ENCODE measurements at regions not wholly inside any gene's neighbourhood (a gene's known extent, or its start where the extent isn't known, plus 50 kb on each side); places are given as distances from the start of the nearest gene placed in this dataset.

DNA sequence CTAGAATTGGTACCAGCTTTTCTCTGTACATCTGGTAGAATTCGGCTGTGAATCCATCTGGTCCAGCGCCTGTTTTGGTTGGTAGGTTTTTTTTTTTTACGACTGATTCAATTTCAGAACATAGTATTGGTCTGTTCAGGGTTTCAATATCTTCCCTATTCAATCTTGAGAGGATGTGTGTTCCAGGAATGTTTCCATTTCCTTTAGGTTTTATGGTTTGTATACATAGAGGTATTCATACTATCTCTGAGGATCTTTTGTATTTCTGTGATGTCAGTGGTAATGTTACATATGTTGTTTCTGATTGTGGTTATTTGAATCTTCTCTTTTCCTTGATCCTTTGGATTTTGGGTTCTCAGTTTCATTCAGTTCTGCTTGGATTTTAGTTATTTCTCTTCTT is 172.1 kb upstream of the ITGA4 start:
- no peak for ATAC-seq
- no peak for TF ChIP-seq SNAI2 (CRISPR knock-in tag; IDR thresholded peaks at IDR 0.05)
- TF ChIP-seq TOX (CRISPR knock-in tag; IDR thresholded peaks at IDR 0.05; ENCODE audit: borderline replicate concordance) = no peak
- TF ChIP-seq, protein P1, sequence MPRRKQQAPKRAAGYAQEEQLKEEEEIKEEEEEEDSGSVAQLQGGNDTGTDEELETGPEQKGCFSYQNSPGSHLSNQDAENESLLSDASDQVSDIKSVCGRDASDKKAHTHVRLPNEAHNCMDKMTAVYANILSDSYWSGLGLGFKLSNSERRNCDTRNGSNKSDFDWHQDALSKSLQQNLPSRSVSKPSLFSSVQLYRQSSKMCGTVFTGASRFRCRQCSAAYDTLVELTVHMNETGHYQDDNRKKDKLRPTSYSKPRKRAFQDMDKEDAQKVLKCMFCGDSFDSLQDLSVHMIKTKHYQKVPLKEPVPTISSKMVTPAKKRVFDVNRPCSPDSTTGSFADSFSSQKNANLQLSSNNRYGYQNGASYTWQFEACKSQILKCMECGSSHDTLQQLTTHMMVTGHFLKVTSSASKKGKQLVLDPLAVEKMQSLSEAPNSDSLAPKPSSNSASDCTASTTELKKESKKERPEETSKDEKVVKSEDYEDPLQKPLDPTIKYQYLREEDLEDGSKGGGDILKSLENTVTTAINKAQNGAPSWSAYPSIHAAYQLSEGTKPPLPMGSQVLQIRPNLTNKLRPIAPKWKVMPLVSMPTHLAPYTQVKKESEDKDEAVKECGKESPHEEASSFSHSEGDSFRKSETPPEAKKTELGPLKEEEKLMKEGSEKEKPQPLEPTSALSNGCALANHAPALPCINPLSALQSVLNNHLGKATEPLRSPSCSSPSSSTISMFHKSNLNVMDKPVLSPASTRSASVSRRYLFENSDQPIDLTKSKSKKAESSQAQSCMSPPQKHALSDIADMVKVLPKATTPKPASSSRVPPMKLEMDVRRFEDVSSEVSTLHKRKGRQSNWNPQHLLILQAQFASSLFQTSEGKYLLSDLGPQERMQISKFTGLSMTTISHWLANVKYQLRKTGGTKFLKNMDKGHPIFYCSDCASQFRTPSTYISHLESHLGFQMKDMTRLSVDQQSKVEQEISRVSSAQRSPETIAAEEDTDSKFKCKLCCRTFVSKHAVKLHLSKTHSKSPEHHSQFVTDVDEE (CRISPR knock-in tag; IDR thresholded peaks at IDR 0.05) = no peak
- TF ChIP-seq ZNF70 (CRISPR knock-in tag; IDR thresholded peaks at IDR 0.05) = no peak
- TF ChIP-seq, protein P2, sequence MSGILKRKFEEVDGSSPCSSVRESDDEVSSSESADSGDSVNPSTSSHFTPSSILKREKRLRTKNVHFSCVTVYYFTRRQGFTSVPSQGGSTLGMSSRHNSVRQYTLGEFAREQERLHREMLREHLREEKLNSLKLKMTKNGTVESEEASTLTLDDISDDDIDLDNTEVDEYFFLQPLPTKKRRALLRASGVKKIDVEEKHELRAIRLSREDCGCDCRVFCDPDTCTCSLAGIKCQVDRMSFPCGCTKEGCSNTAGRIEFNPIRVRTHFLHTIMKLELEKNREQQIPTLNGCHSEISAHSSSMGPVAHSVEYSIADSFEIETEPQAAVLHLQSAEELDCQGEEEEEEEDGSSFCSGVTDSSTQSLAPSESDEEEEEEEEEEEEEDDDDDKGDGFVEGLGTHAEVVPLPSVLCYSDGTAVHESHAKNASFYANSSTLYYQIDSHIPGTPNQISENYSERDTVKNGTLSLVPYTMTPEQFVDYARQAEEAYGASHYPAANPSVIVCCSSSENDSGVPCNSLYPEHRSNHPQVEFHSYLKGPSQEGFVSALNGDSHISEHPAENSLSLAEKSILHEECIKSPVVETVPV (CRISPR knock-in tag; IDR thresholded peaks at IDR 0.05) = no peak
- TF ChIP-seq ESRRG (CRISPR knock-in tag; IDR thresholded peaks at IDR 0.05) = no peak
- TF ChIP-seq, protein P3, sequence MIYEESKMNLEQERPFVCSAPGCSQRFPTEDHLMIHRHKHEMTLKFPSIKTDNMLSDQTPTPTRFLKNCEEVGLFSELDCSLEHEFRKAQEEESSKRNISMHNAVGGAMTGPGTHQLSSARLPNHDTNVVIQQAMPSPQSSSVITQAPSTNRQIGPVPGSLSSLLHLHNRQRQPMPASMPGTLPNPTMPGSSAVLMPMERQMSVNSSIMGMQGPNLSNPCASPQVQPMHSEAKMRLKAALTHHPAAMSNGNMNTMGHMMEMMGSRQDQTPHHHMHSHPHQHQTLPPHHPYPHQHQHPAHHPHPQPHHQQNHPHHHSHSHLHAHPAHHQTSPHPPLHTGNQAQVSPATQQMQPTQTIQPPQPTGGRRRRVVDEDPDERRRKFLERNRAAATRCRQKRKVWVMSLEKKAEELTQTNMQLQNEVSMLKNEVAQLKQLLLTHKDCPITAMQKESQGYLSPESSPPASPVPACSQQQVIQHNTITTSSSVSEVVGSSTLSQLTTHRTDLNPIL (CRISPR knock-in tag; IDR thresholded peaks at IDR 0.05; ENCODE audit: low read depth) = no peak
- TF ChIP-seq ISL1 (CRISPR knock-in tag; IDR thresholded peaks at IDR 0.05) = no peak

DNA sequence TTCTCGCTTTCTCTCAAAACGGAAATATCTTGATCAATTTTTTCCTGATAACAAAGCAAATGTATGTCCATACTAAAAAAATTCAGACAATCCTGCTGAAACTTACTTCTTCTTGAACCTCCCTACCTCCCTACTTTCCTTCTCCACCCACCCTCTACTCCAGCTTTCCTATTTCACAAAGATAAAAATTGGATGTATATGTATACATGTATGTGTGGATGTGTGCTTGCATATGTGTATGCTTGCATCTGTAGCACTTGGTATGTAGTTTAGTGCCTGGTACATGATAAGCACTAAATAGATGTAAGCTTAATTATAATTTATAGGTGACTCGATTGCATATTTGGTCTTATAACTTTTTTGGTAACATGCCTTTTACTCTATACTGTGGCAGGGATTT is 167.5 kb upstream of the ITGA4 start:
- no peak for ATAC-seq
- TF ChIP-seq ISL1 (CRISPR knock-in tag; IDR thresholded peaks at IDR 0.05) (no peak), GLIS3 (CRISPR knock-in tag; IDR thresholded peaks at IDR 0.05) (no peak), ZFP30 (CRISPR knock-in tag; IDR thresholded peaks at IDR 0.05) (no peak), ZNF565 (CRISPR knock-in tag; conservative IDR thresholded peaks at IDR 0.05; ENCODE audit: low read depth) (no peak), TCF4 (CRISPR knock-in tag; IDR thresholded peaks at IDR 0.05; ENCODE audit: borderline replicate concordance) (no peak), ZFP3 (CRISPR knock-in tag; IDR thresholded peaks at IDR 0.05) (no peak), OSR1 (CRISPR knock-in tag; IDR thresholded peaks at IDR 0.05) (no peak), TOX (CRISPR knock-in tag; IDR thresholded peaks at IDR 0.05; ENCODE audit: borderline replicate concordance) (no peak), CSDC2 (CRISPR knock-in tag; IDR thresholded peaks at IDR 0.05) (no peak), ARNTL (CRISPR knock-in tag; IDR thresholded peaks at IDR 0.05; ENCODE audit: borderline replicate concordance, low read depth) (no peak), BACH2 (CRISPR knock-in tag; IDR thresholded peaks at IDR 0.05; ENCODE audit: borderline replicate concordance) (no peak), SNAI2 (CRISPR knock-in tag; IDR thresholded peaks at IDR 0.05) (no peak), ESRRG (CRISPR knock-in tag; IDR thresholded peaks at IDR 0.05) (no peak)
- TF ChIP-seq, protein P2 (CRISPR knock-in tag; IDR thresholded peaks at IDR 0.05) = no peak
- TF ChIP-seq, protein P4, sequence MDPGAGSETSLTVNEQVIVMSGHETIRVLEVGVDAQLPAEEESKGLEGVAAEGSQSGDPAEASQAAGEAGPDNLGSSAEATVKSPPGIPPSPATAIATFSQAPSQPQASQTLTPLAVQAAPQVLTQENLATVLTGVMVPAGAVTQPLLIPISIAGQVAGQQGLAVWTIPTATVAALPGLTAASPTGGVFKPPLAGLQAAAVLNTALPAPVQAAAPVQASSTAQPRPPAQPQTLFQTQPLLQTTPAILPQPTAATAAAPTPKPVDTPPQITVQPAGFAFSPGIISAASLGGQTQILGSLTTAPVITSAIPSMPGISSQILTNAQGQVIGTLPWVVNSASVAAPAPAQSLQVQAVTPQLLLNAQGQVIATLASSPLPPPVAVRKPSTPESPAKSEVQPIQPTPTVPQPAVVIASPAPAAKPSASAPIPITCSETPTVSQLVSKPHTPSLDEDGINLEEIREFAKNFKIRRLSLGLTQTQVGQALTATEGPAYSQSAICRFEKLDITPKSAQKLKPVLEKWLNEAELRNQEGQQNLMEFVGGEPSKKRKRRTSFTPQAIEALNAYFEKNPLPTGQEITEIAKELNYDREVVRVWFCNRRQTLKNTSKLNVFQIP (CRISPR knock-in tag; IDR thresholded peaks at IDR 0.05; ENCODE audit: borderline replicate concordance, low read depth) = no peak
- TF ChIP-seq, protein P3 (CRISPR knock-in tag; IDR thresholded peaks at IDR 0.05; ENCODE audit: low read depth) = no peak
- TF ChIP-seq, protein P5, sequence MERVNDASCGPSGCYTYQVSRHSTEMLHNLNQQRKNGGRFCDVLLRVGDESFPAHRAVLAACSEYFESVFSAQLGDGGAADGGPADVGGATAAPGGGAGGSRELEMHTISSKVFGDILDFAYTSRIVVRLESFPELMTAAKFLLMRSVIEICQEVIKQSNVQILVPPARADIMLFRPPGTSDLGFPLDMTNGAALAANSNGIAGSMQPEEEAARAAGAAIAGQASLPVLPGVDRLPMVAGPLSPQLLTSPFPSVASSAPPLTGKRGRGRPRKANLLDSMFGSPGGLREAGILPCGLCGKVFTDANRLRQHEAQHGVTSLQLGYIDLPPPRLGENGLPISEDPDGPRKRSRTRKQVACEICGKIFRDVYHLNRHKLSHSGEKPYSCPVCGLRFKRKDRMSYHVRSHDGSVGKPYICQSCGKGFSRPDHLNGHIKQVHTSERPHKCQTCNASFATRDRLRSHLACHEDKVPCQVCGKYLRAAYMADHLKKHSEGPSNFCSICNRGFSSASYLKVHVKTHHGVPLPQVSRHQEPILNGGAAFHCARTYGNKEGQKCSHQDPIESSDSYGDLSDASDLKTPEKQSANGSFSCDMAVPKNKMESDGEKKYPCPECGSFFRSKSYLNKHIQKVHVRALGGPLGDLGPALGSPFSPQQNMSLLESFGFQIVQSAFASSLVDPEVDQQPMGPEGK (CRISPR knock-in tag; IDR thresholded peaks at IDR 0.05; ENCODE audit: borderline replicate concordance) = no peak

Data from SK-N-SH treated with all-trans-retinoic acid at 6 μM for 48 hours (cell line).